Neural cell (in vitro differentiated cells): ENCODE measurements at regions not wholly inside any gene's neighbourhood (a gene's known extent, or its start where the extent isn't known, plus 50 kb on each side); places are given as distances from the start of the nearest gene placed in this dataset.

Experiments
- H2AFZ ChIP-seq: fragments of 200-600, 300-800 bp; sonication (generic), shearing (Covaris generic); 2 replicates; pipeline ENCODE4 v1.6.0; 2014; ENCODE audit warnings: low read depth, mild to moderate bottlenecking, antibody characterized with exemption, low read length, moderate library complexity
- H3F3A ChIP-seq: fragments of 200-600 bp; shearing (Covaris generic); 2 replicates; pipeline ENCODE4 v1.6.1; 2016; ENCODE audit warnings: mild to moderate bottlenecking, moderate library complexity, mixed read lengths, antibody characterized with exemption, low read length; ENCODE audit not compliant: insufficient read depth, poor library complexity, severe bottlenecking
- H3K27ac ChIP-seq: fragments of 200-600, 300-800 bp; sonication (generic), shearing (Covaris generic); 2 replicates; pipeline ENCODE4 v1.5.1; 2014; ENCODE audit warnings: mild to moderate bottlenecking, low read length, moderate library complexity
- H3K27me3 ChIP-seq: fragments of 300-800, 200-600 bp; sonication (generic), shearing (Covaris generic); 2 replicates; pipeline ENCODE4 v1.6.0; 2014; ENCODE audit warnings: mild to moderate bottlenecking, low read depth, low read length, moderate library complexity; ENCODE audit not compliant: insufficient read depth
- H3K36me3 ChIP-seq: fragments of 300-800, 200-600 bp; sonication (generic), shearing (Covaris generic); 2 replicates; pipeline ENCODE4 v1.5.1; 2014; ENCODE audit warnings: mild to moderate bottlenecking, antibody characterized with exemption, low read length, moderate library complexity; ENCODE audit not compliant: insufficient read depth
- H3K4me2 ChIP-seq: fragments of 300-800, 200-600 bp; sonication (generic), shearing (Covaris generic); 2 replicates; pipeline ENCODE4 v1.6.0; 2014; ENCODE audit warnings: mild to moderate bottlenecking, low read length
- H3K4me3 ChIP-seq: fragments of 300-800, 200-600 bp; sonication (generic), shearing (Covaris generic); 2 replicates; pipeline ENCODE4 v1.5.1; 2014; ENCODE audit warnings: mild to moderate bottlenecking, low read length, moderate library complexity
- H3K79me2 ChIP-seq: fragments of 200-600 bp; shearing (Covaris generic); replicated peaks from 2 replicates; pipeline ENCODE4 v1.6.0; 2014; ENCODE audit warnings: mild to moderate bottlenecking, low read length, moderate library complexity; ENCODE audit not compliant: insufficient read depth
- H3K9ac ChIP-seq: fragments of 300-800, 200-600 bp; sonication (generic), shearing (Covaris generic); 2 replicates; pipeline ENCODE4 v1.6.1; 2016; ENCODE audit warnings: mild to moderate bottlenecking, low read length, mixed read lengths
- H3K9me2 ChIP-seq: fragments of 200-600 bp; shearing (Covaris generic); 2 replicates; pipeline ENCODE4 v1.6.1; 2016; ENCODE audit warnings: mild to moderate bottlenecking, low read length, mixed read lengths; ENCODE audit not compliant: insufficient read depth
- H3K9me3 ChIP-seq: fragments of 200-600, 300-800 bp; sonication (generic), shearing (Covaris generic); 2 replicates; pipeline ENCODE4 v1.6.1; 2016; ENCODE audit warnings: mild to moderate bottlenecking, mixed run types, low read length, moderate library complexity, mixed read lengths
- H4K20me1 ChIP-seq: fragments of 200-600 bp; shearing (Covaris generic); 2 replicates; pipeline ENCODE4 v1.6.1; 2016; ENCODE audit warnings: mild to moderate bottlenecking, mixed run types; ENCODE audit not compliant: insufficient read depth
- CTCF ChIP-seq: fragments of 450-650 bp; IDR thresholded peaks from 2 replicates; pipeline ENCODE4 v1.5.1; 2014; ENCODE audit warnings: antibody characterized with exemption, mild to moderate bottlenecking, moderate library complexity; ENCODE audit not compliant: poor library complexity, severe bottlenecking
- EP300 ChIP-seq: fragments of 450-650 bp; conservative IDR thresholded peaks from 2 replicates; pipeline ENCODE4 v1.6.1; 2014; ENCODE audit warnings: antibody characterized with exemption, mild to moderate bottlenecking, moderate library complexity; ENCODE audit not compliant: poor library complexity, severe bottlenecking
- EZH2 ChIP-seq: fragments of 200-600, 300-800 bp; shearing (Covaris generic), sonication (generic); IDR thresholded peaks from 2 replicates; pipeline ENCODE4 v1.6.1; 2014; ENCODE audit warnings: antibody characterized with exemption, low read length, borderline replicate concordance, mild to moderate bottlenecking; ENCODE audit not compliant: insufficient read depth, poor library complexity, severe bottlenecking
- MXI1 ChIP-seq: fragments of 450-650 bp; conservative IDR thresholded peaks from 2 replicates; pipeline ENCODE4 v1.6.1; 2014; ENCODE audit warnings: antibody characterized with exemption, mild to moderate bottlenecking; ENCODE audit not compliant: poor library complexity, severe bottlenecking
- POLR2AphosphoS5 ChIP-seq: IDR thresholded peaks from 2 replicates; pipeline ENCODE4 v1.6.1; 2012
- RAD21 ChIP-seq: fragments of 450-650 bp; conservative IDR thresholded peaks from 2 replicates; pipeline ENCODE4 v1.6.1; 2014; ENCODE audit warnings: antibody characterized with exemption, mild to moderate bottlenecking, moderate library complexity
- REST ChIP-seq: IDR thresholded peaks from 2 replicates; pipeline ENCODE4 v1.6.1; 2012; ENCODE audit warnings: borderline replicate concordance
- SMC3 ChIP-seq: fragments of 450-650 bp; conservative IDR thresholded peaks from 2 replicates; pipeline ENCODE4 v1.6.1; 2014; ENCODE audit warnings: antibody characterized with exemption, mild to moderate bottlenecking, moderate library complexity; ENCODE audit not compliant: poor library complexity
- TAF1 ChIP-seq: IDR thresholded peaks from 2 replicates; pipeline ENCODE4 v1.6.1; 2012; ENCODE audit warnings: low read depth

- H3K27ac ChIP-seq = no peak overlapping the region
- no peak overlapping the region for H2AFZ ChIP-seq
- H3K9me2 ChIP-seq = no peaks in the 10 kb centered on the region
- H3K79me2 ChIP-seq = no peaks in the 10 kb centered on the region
- no peaks in the 10 kb centered on the region for H3F3A ChIP-seq
- no peaks in the 10 kb centered on the region for H3K27me3 ChIP-seq
- H3K4me3 ChIP-seq = no peak overlapping the region
- H3K4me2 ChIP-seq = no peak overlapping the region
- no peaks in the 10 kb centered on the region for H3K36me3 ChIP-seq
- no peaks in the 10 kb centered on the region for H4K20me1 ChIP-seq
- H3K9ac ChIP-seq = no peak overlapping the region
- no peaks in the 10 kb centered on the region for H3K9me3 ChIP-seq
- TF ChIP-seq POLR2AphosphoS5 (no peak), EP300 (no peak)
Measured at GRCh38 chr17:33352526-33352925, 59.4 kb upstream of the ASIC2 start.

GRCh38 chr17:33356266-33356665 lies 63.2 kb upstream of the ASIC2 start:
- no peak overlapping the region for H3K4me3 ChIP-seq
- TF ChIP-seq POLR2AphosphoS5 = no peak
- TF ChIP-seq CTCF = no peak
- TF ChIP-seq TAF1 = no peak
- no peak for TF ChIP-seq RAD21
- no peak for TF ChIP-seq REST
- no peak for TF ChIP-seq MXI1
- no peak for TF ChIP-seq EP300
- no peak for TF ChIP-seq SMC3
- TF ChIP-seq EZH2 = no peak
- H3F3A ChIP-seq = no peaks in the 10 kb centered on the region
- no peaks in the 10 kb centered on the region for H3K9me3 ChIP-seq
- no peaks in the 10 kb centered on the region for H3K36me3 ChIP-seq
- H2AFZ ChIP-seq = no peak overlapping the region
- H3K4me2 ChIP-seq = no peak overlapping the region
- H3K79me2 ChIP-seq = no peaks in the 10 kb centered on the region
- no peaks in the 10 kb centered on the region for H3K9me2 ChIP-seq
- H3K27ac ChIP-seq = no peak overlapping the region
- no peaks in the 10 kb centered on the region for H4K20me1 ChIP-seq
- no peaks in the 10 kb centered on the region for H3K27me3 ChIP-seq
- no peak overlapping the region for H3K9ac ChIP-seq

- H2AFZ ChIP-seq = no peak overlapping the region
- H3K9me2 ChIP-seq = no peaks in the 10 kb centered on the region
- no peaks in the 10 kb centered on the region for H3F3A ChIP-seq
- H3K4me3 ChIP-seq = no peak overlapping the region
- no peak overlapping the region for H3K9ac ChIP-seq
- H4K20me1 ChIP-seq = no peaks in the 10 kb centered on the region
- no peaks in the 10 kb centered on the region for H3K27me3 ChIP-seq
- H3K4me2 ChIP-seq = no peak overlapping the region
- H3K79me2 ChIP-seq = no peaks in the 10 kb centered on the region
- no peaks in the 10 kb centered on the region for H3K9me3 ChIP-seq
- H3K36me3 ChIP-seq = no peaks in the 10 kb centered on the region
- H3K27ac ChIP-seq = no peak overlapping the region
- TF ChIP-seq RAD21 = no peak
- no peak for TF ChIP-seq POLR2AphosphoS5
- TF ChIP-seq MXI1 = no peak
Measured at GRCh38 chr17:33363475-33363874, 70.4 kb upstream of the ASIC2 start.
